Panc1 (cell line): ENCODE measurements at regions not wholly inside any gene's neighbourhood (a gene's known extent, or its start where the extent isn't known, plus 50 kb on each side); places are given as distances from the start of the nearest gene placed in this dataset.

Experiments
- ATAC-seq: fragments of 200-7000 bp; cut with Tn5 transposase; 2 replicates; pipeline ENCODE4 v1.9.1; 2020; ENCODE audit warnings: mild to moderate bottlenecking, moderate library complexity
- BruUV-seq: library from RNA; stranded (reverse); fragments of 400-500 nt; replicated peaks from 2 replicates; lab custom pipeline; 2021; lab: Mats Ljungman, UMichigan
- CTCF ChIA-PET: fragments of 300-600 bp; sonication (Branson Sonifier 250); formaldehyde crosslinking; loops from one replicate; lab custom pipeline; 2022; ENCODE audit warnings: antibody characterized with exemption; lab: Charles Lee
- POLR2A ChIA-PET: fragments of 300-600 bp; sonication (Branson Sonifier 250); formaldehyde crosslinking; loops from one replicate; lab custom pipeline; 2022; ENCODE audit warnings: antibody characterized with exemption; lab: Charles Lee
- DNase-seq: peaks from one replicate; pipeline ENCODE4 v3.0.0-alpha.2; 2010; ENCODE audit warnings: low read depth, low spot score
- H3K27ac ChIP-seq: 2 replicates; pipeline ENCODE4 v1.5.1; 2011; ENCODE audit warnings: mild to moderate bottlenecking, low read length, inconsistent platforms
- H3K27me3 ChIP-seq: fragments of 200-500 bp; sonication (Bioruptor generic); 2 replicates; pipeline ENCODE4 v1.6.0; 2014; ENCODE audit warnings: low read length, inconsistent platforms; ENCODE audit not compliant: control insufficient read depth, insufficient read depth
- H3K36me3 ChIP-seq: fragments of 200-500 bp; sonication (Bioruptor generic); 2 replicates; pipeline ENCODE4 v1.5.1; 2014; ENCODE audit warnings: inconsistent platforms, mild to moderate bottlenecking, low read length, moderate library complexity; ENCODE audit not compliant: control insufficient read depth, insufficient read depth
- H3K4me1 ChIP-seq: 2 replicates; pipeline ENCODE4 v1.5.1; 2011; ENCODE audit warnings: inconsistent platforms, mild to moderate bottlenecking, low read length, moderate library complexity; ENCODE audit not compliant: control insufficient read depth, insufficient read depth
- H3K4me3 ChIP-seq, 2 experiments: 2 replicates each; pipeline ENCODE4 v1.5.1; 2011 to 2012; ENCODE audit warnings: low read depth in 2 of 2, low read length in 2 of 2, mild to moderate bottlenecking in 2 of 2, inconsistent platforms in 1 of 2, moderate library complexity in 1 of 2
- H3K9me3 ChIP-seq: fragments of 200-500 bp; sonication (Bioruptor generic); 2 replicates; pipeline ENCODE4 v1.5.1; 2014; ENCODE audit warnings: low read depth, mild to moderate bottlenecking, inconsistent platforms, low read length, moderate library complexity; ENCODE audit not compliant: control insufficient read depth, insufficient read depth
- CTCF ChIP-seq: fragments of 450-650 bp; IDR thresholded peaks from 2 replicates; pipeline ENCODE4 v1.5.1; 2017; ENCODE audit warnings: mild to moderate bottlenecking
- POLR2AphosphoS5 ChIP-seq: IDR thresholded peaks from 2 replicates; pipeline ENCODE4 v1.6.1; 2012; ENCODE audit warnings: mild to moderate bottlenecking, low read depth, low read length, moderate library complexity
- REST ChIP-seq, 2 experiments: IDR thresholded peaks; 2 replicates each; pipeline ENCODE4 v1.6.1; 2011 to 2012; ENCODE audit warnings: low read depth in 2 of 2, control low read depth in 1 of 2, low read length in 1 of 2, mild to moderate bottlenecking in 1 of 2, moderate library complexity in 1 of 2; ENCODE audit not compliant: insufficient read depth in 1 of 2
- SIN3A ChIP-seq: IDR thresholded peaks from 2 replicates; pipeline ENCODE4 v1.6.1; 2012; ENCODE audit warnings: low read depth, mild to moderate bottlenecking, low read length, moderate library complexity, borderline replicate concordance; ENCODE audit not compliant: insufficient read depth
- TCF7L2 ChIP-seq: IDR thresholded peaks from 2 replicates; pipeline ENCODE4 v1.6.1; 2011; ENCODE audit warnings: mild to moderate bottlenecking, low read depth, low read length, inconsistent platforms
- in situ Hi-C: cut with HindIII; loops from 2 replicates; pipeline ENCODE4 v1.10.0; 2016; ENCODE audit warnings: low sequenced_read_pairs, low pct_unique_long_range_greater_than_20kb
- intact Hi-C: fragments of 100-400 bp; cut with micrococcal nuclease; formaldehyde crosslinking; loops from one replicate; pipeline ENCODE4 v1.10.0; 2022; ENCODE audit not compliant: unreplicated experiment

- DNase-seq (no peak), ATAC-seq (no peak)
- ChIA-PET POLR2A (no interaction called here), CTCF (interaction anchor here (0.6 kb wide), 1 partner anchor 214 kb away, joined by 6 read pairs; no protein-coding TSS in a partner anchor)
- in situ Hi-C loops: no loop called here
- intact Hi-C loops: no loop called here
- Histone ChIP-seq H3K27me3 (peaks cover 5% of the 10 kb centered on the region; the same call in 1 of the 2 replicates), H3K27ac (no peak overlapping the region), H3K9me3 (no peaks in the 10 kb centered on the region), H3K4me3 (no peak overlapping the region), H3K36me3 (no peaks in the 10 kb centered on the region), H3K4me1 (no peaks in the 10 kb centered on the region)
- BruUV-seq: no TSS peak
- no peak for TF ChIP-seq REST (IDR thresholded peaks at IDR 0.05; ENCODE audit: insufficient read depth in 1 of 2, low read depth in 2 of 2, low read length in 1 of 2)
- no peak for TF ChIP-seq TCF7L2
- no peak for TF ChIP-seq SIN3A
- no peak for TF ChIP-seq POLR2AphosphoS5
- no peak for TF ChIP-seq CTCF
These were observed 51.9 kb upstream of the FMOD start for GRCh38 chr1:203402629-203403337.

GRCh38 chr1:203403586-203403985, 52.7 kb upstream of the FMOD start:
- ChIA-PET POLR2A (no interaction called here), CTCF (no interaction called here)
- no peak overlapping the region for H3K27ac ChIP-seq
- in situ Hi-C loops (no loop called here), intact Hi-C loops (no loop called here)
- no peaks in the 10 kb centered on the region for H3K36me3 ChIP-seq
- TF ChIP-seq REST (IDR thresholded peaks at IDR 0.05; ENCODE audit: insufficient read depth in 1 of 2, low read depth in 2 of 2, low read length in 1 of 2) (no peak), TCF7L2 (no peak)
- H3K4me1 ChIP-seq: no peaks in the 10 kb centered on the region
- no peak overlapping the region for H3K4me3 ChIP-seq
- DNase-seq (no peak), ATAC-seq (no peak)
- H3K9me3 ChIP-seq: no peaks in the 10 kb centered on the region
- no TSS peak for BruUV-seq
- H3K27me3 ChIP-seq: peaks cover 5% of the 10 kb centered on the region; the same call in 1 of the 2 replicates
